HEK293 (cell line): ENCODE measurements at regions not wholly inside any gene's neighbourhood (a gene's known extent, or its start where the extent isn't known, plus 50 kb on each side); places are given as distances from the start of the nearest gene placed in this dataset.

Experiments
- CTCF ChIA-PET: fragments of 350-600 bp; formaldehyde crosslinking; extraction: SDS; loops from one replicate; lab custom pipeline; 2021; ENCODE audit warnings: antibody characterized with exemption; lab: Yijun Ruan, JAX
- POLR2A ChIA-PET: fragments of 300-600 bp; formaldehyde crosslinking; extraction: SDS; loops from one replicate; lab custom pipeline; 2020; ENCODE audit warnings: antibody characterized with exemption, inconsistent platforms; lab: Yijun Ruan, JAX
- H3K27ac ChIP-seq: fragments of 200-500 bp; sonication (Bioruptor generic); 2 replicates; pipeline ENCODE4 v1.5.1; 2014; ENCODE audit warnings: low read depth, low read length, control low read depth, inconsistent platforms; ENCODE audit errors: extremely low read depth
- H3K36me3 ChIP-seq, 2 experiments: fragments of 200-500 bp in 1 of 2; sonication (Bioruptor generic) in 1 of 2; 1 replicate in 1 of 2; 2 replicates in 1 of 2; pipeline ENCODE4 v1.5.1; 2014 to 2017; ENCODE audit warnings: inconsistent platforms in 2 of 2, low read length in 2 of 2; ENCODE audit not compliant: control insufficient read depth in 2 of 2, insufficient read depth in 1 of 2
- H3K4me1 ChIP-seq: fragments of 200-500 bp; sonication (Bioruptor generic); 2 replicates; pipeline ENCODE4 v1.5.1; 2014; ENCODE audit warnings: mild to moderate bottlenecking, low read length, inconsistent platforms; ENCODE audit not compliant: control insufficient read depth, insufficient read depth
- H3K4me3 ChIP-seq: 2 replicates; pipeline ENCODE4 v1.5.1; 2011; ENCODE audit warnings: low read depth, mild to moderate bottlenecking, control low read depth, low read length, moderate library complexity
- H3K9me3 ChIP-seq: fragments of 200-500 bp; sonication (Bioruptor generic); 2 replicates; pipeline ENCODE4 v1.5.1; 2014; ENCODE audit warnings: low read depth, low read length, inconsistent platforms; ENCODE audit not compliant: control insufficient read depth, insufficient read depth
- MEIS1 ChIP-seq: sonication (generic); formaldehyde crosslinking; IDR thresholded peaks from 2 replicates; pipeline ENCODE4 v1.8.1; 2022; ENCODE audit warnings: missing genetic modification reagents, mild to moderate bottlenecking, borderline replicate concordance
- OVOL3 ChIP-seq: fragments of 450-650 bp; formaldehyde crosslinking; IDR thresholded peaks from 2 replicates; pipeline ENCODE4 v1.5.1; 2016; ENCODE audit warnings: missing biosample characterization, missing genetic modification characterization
- SALL2 ChIP-seq: fragments of 450-650 bp; formaldehyde crosslinking; IDR thresholded peaks from 2 replicates; pipeline ENCODE4 v1.5.0; 2017; ENCODE audit warnings: missing biosample characterization, mild to moderate bottlenecking, missing genetic modification characterization, borderline replicate concordance
- WT1 ChIP-seq: fragments of 450-650 bp; formaldehyde crosslinking; IDR thresholded peaks from 2 replicates; pipeline ENCODE4 v1.5.1; 2016; ENCODE audit warnings: missing biosample characterization, missing genetic modification characterization
- ZNF112 ChIP-seq: fragments of 450-650 bp; formaldehyde crosslinking; IDR thresholded peaks from 2 replicates; pipeline ENCODE4 v1.5.0; 2017; ENCODE audit warnings: missing biosample characterization, missing genetic modification characterization
- ZNF2 ChIP-seq: fragments of 450-650 bp; formaldehyde crosslinking; IDR thresholded peaks from 2 replicates; pipeline ENCODE4 v1.5.1; 2016; ENCODE audit warnings: missing biosample characterization, missing genetic modification characterization
- ZNF37A ChIP-seq: fragments of 450-650 bp; IDR thresholded peaks from 2 replicates; pipeline ENCODE4 v1.5.1; 2018; ENCODE audit warnings: missing biosample characterization, missing genetic modification characterization
- ZNF416 ChIP-seq: fragments of 450-650 bp; formaldehyde crosslinking; IDR thresholded peaks from 2 replicates; pipeline ENCODE4 v1.5.1; 2016; ENCODE audit warnings: missing biosample characterization, missing genetic modification characterization
- ZNF544 ChIP-seq: fragments of 450-650 bp; formaldehyde crosslinking; IDR thresholded peaks from 2 replicates; pipeline ENCODE4 v1.5.0; 2017; ENCODE audit warnings: missing biosample characterization, missing genetic modification characterization
- ZNF701 ChIP-seq: fragments of 450-650 bp; formaldehyde crosslinking; IDR thresholded peaks from 2 replicates; pipeline ENCODE4 v1.5.1; 2016; ENCODE audit warnings: missing biosample characterization, missing genetic modification characterization
- ZNF785 ChIP-seq: fragments of 450-650 bp; formaldehyde crosslinking; IDR thresholded peaks from 2 replicates; pipeline ENCODE4 v1.5.1; 2016; ENCODE audit warnings: missing biosample characterization, missing genetic modification characterization
- ZNF792 ChIP-seq: fragments of 450-650 bp; formaldehyde crosslinking; IDR thresholded peaks from 2 replicates; pipeline ENCODE4 v1.5.1; 2016; ENCODE audit warnings: missing biosample characterization, missing genetic modification characterization
- ZNF837 ChIP-seq: fragments of 450-650 bp; formaldehyde crosslinking; IDR thresholded peaks from 2 replicates; pipeline ENCODE4 v1.5.1; 2016; ENCODE audit warnings: missing biosample characterization, missing genetic modification characterization
- TF ChIP-seq, protein P1 (sequence below): fragments of 450-650 bp; formaldehyde crosslinking; IDR thresholded peaks from 2 replicates; pipeline ENCODE4 v1.5.1; 2016; ENCODE audit warnings: missing biosample characterization, missing genetic modification characterization
- TF ChIP-seq, protein P2 (sequence below): fragments of 450-650 bp; formaldehyde crosslinking; IDR thresholded peaks from 2 replicates; pipeline ENCODE4 v1.5.1; 2017; ENCODE audit warnings: missing biosample characterization, missing genetic modification characterization
- TF ChIP-seq, protein P3 (sequence below): fragments of 450-650 bp; formaldehyde crosslinking; conservative IDR thresholded peaks from 2 replicates; pipeline ENCODE4 v1.5.1; 2016; ENCODE audit warnings: low read depth, missing biosample characterization, missing genetic modification characterization
- TF ChIP-seq, protein P4 (sequence below): fragments of 450-650 bp; formaldehyde crosslinking; IDR thresholded peaks from 2 replicates; pipeline ENCODE4 v1.5.1; 2016; ENCODE audit warnings: missing biosample characterization, missing genetic modification characterization
- TF ChIP-seq, protein P5 (sequence below): fragments of 450-650 bp; formaldehyde crosslinking; IDR thresholded peaks from 2 replicates; pipeline ENCODE4 v1.5.1; 2016; ENCODE audit warnings: missing biosample characterization, missing genetic modification characterization, low read depth

DNA sequence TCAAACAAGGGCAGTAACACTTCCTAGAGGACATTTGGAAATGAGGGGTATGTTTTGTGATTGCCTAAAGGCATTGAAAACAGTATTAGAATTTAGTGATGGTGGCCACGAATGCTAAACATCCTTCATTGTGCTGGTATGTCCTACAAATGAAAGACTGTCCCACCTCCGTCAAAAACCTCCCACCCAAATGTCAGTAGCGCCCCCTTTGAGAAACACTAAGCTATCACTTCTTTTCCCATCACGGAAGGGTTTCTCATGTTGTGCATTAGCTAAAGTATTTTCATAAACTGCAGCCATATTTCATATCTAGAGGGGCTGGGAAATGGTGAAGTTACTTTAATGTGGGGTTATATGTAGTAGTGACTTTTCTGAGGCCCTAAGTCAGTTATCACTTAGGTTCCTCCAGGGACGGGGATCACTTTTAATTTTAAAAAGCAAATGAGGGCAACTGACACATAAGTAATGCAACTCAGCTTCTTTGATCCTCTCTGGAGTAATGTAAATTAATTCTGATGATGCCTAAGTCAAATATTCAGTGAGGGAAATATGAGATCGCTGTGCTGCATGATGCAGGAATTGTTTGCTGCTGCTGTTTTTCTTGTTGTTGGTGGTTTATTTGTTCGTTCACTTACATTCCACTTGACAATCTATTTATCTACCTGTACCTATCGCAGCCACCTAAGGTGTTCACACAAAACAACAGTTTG, 1403.4 kb upstream of the TENM4 start:
- no peaks in the 10 kb centered on the region for H3K4me1 ChIP-seq
- no peak overlapping the region for H3K27ac ChIP-seq
- no peaks in the 10 kb centered on the region for H3K36me3 ChIP-seq
- no peaks in the 10 kb centered on the region for H3K9me3 ChIP-seq
- POLR2A ChIA-PET = no interaction called here
- H3K4me3 ChIP-seq = no peak overlapping the region
- CTCF ChIA-PET = interaction anchor here (1.1 kb wide), 1 partner anchor 689 kb away, joined by 7 read pairs; no protein-coding TSS in a partner anchor
- TF ChIP-seq, protein P1, sequence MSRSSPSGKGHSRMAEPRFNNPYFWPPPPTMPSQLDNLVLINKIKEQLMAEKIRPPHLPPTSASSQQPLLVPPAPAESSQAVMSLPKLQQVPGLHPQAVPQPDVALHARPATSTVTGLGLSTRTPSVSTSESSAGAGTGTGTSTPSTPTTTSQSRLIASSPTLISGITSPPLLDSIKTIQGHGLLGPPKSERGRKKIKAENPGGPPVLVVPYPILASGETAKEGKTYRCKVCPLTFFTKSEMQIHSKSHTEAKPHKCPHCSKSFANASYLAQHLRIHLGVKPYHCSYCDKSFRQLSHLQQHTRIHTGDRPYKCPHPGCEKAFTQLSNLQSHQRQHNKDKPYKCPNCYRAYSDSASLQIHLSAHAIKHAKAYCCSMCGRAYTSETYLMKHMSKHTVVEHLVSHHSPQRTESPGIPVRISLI = no peak
- no peak for TF ChIP-seq ZNF112 (tag by site-specific recombination)
- TF ChIP-seq, protein P2, sequence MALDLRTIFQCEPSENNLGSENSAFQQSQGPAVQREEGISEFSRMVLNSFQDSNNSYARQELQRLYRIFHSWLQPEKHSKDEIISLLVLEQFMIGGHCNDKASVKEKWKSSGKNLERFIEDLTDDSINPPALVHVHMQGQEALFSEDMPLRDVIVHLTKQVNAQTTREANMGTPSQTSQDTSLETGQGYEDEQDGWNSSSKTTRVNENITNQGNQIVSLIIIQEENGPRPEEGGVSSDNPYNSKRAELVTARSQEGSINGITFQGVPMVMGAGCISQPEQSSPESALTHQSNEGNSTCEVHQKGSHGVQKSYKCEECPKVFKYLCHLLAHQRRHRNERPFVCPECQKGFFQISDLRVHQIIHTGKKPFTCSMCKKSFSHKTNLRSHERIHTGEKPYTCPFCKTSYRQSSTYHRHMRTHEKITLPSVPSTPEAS (tag by site-specific recombination) = no peak
- TF ChIP-seq ZNF837 (tag by site-specific recombination) = no peak
- no peak for TF ChIP-seq ZNF544 (tag by site-specific recombination)
- no peak for TF ChIP-seq ZNF792
- no peak for TF ChIP-seq ZNF701 (tag by site-specific recombination)
- TF ChIP-seq MEIS1 (CRISPR knock-in tag) = no peak
- TF ChIP-seq ZNF2 (tag by site-specific recombination) = no peak
- TF ChIP-seq WT1 (tag by site-specific recombination) = no peak
- TF ChIP-seq ZNF785 (tag by site-specific recombination) = no peak
- no peak for TF ChIP-seq OVOL3 (tag by site-specific recombination)
- TF ChIP-seq, protein P3, sequence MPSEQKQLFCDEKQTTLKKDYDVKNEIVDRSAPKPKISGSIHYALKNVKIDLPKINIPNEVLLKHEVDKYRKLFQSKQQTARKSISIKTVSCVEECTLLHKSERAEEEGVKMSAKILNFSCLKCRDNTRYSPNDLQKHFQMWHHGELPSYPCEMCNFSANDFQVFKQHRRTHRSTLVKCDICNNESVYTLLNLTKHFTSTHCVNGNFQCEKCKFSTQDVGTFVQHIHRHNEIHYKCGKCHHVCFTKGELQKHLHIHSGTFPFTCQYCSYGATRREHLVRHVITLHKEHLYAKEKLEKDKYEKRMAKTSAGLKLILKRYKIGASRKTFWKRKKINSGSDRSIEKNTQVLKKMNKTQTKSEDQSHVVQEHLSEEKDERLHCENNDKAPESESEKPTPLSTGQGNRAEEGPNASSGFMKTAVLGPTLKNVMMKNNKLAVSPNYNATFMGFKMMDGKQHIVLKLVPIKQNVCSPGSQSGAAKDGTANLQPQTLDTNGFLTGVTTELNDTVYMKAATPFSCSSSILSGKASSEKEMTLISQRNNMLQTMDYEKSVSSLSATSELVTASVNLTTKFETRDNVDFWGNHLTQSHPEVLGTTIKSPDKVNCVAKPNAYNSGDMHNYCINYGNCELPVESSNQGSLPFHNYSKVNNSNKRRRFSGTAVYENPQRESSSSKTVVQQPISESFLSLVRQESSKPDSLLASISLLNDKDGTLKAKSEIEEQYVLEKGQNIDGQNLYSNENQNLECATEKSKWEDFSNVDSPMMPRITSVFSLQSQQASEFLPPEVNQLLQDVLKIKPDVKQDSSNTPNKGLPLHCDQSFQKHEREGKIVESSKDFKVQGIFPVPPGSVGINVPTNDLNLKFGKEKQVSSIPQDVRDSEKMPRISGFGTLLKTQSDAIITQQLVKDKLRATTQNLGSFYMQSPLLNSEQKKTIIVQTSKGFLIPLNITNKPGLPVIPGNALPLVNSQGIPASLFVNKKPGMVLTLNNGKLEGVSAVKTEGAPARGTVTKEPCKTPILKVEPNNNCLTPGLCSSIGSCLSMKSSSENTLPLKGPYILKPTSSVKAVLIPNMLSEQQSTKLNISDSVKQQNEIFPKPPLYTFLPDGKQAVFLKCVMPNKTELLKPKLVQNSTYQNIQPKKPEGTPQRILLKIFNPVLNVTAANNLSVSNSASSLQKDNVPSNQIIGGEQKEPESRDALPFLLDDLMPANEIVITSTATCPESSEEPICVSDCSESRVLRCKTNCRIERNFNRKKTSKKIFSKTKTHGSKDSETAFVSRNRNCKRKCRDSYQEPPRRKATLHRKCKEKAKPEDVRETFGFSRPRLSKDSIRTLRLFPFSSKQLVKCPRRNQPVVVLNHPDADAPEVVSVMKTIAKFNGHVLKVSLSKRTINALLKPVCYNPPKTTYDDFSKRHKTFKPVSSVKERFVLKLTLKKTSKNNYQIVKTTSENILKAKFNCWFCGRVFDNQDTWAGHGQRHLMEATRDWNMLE (tag by site-specific recombination) = no peak
- no peak for TF ChIP-seq SALL2
- TF ChIP-seq ZNF416 = no peak
- TF ChIP-seq, protein P4, sequence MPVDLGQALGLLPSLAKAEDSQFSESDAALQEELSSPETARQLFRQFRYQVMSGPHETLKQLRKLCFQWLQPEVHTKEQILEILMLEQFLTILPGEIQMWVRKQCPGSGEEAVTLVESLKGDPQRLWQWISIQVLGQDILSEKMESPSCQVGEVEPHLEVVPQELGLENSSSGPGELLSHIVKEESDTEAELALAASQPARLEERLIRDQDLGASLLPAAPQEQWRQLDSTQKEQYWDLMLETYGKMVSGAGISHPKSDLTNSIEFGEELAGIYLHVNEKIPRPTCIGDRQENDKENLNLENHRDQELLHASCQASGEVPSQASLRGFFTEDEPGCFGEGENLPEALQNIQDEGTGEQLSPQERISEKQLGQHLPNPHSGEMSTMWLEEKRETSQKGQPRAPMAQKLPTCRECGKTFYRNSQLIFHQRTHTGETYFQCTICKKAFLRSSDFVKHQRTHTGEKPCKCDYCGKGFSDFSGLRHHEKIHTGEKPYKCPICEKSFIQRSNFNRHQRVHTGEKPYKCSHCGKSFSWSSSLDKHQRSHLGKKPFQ (tag by site-specific recombination) = no peak
- TF ChIP-seq, protein P5, sequence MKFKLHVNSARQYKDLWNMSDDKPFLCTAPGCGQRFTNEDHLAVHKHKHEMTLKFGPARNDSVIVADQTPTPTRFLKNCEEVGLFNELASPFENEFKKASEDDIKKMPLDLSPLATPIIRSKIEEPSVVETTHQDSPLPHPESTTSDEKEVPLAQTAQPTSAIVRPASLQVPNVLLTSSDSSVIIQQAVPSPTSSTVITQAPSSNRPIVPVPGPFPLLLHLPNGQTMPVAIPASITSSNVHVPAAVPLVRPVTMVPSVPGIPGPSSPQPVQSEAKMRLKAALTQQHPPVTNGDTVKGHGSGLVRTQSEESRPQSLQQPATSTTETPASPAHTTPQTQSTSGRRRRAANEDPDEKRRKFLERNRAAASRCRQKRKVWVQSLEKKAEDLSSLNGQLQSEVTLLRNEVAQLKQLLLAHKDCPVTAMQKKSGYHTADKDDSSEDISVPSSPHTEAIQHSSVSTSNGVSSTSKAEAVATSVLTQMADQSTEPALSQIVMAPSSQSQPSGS (tag by site-specific recombination) = no peak
- TF ChIP-seq ZNF37A (tag by site-specific recombination) = no peak
